ENCODE measurements at regions not wholly inside any gene's neighbourhood (a gene's known extent, or its start where the extent isn't known, plus 50 kb on each side); places are given as distances from the start of the nearest gene placed in this dataset.

DNA sequence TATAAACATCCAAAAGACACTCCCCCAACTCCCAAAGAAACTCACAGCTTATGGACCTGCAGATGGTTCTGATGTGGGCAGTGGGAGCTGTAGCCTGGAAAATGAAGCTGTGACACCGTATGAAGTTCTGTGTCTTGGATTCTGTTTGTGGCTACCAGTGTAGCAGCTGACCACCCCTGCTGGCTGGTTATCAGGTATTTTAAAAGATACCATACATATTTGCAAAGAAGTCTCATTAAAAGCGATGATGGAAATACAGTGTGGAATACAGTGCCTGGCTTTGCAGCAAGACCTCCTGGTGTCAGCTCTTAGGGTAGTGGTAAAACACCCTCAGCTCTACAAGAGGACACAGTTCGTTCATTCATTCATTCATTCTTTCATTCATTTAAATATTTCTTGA lies 194.3 kb upstream of the PRKCQ start:
- no peak for DNase-seq (ENCODE audit: low read depth)

GRCh38 chr10:6771331-6771730 lies 191.3 kb upstream of the PRKCQ start:
- DNase-seq (ENCODE audit: low read depth), result no peak

DNA sequence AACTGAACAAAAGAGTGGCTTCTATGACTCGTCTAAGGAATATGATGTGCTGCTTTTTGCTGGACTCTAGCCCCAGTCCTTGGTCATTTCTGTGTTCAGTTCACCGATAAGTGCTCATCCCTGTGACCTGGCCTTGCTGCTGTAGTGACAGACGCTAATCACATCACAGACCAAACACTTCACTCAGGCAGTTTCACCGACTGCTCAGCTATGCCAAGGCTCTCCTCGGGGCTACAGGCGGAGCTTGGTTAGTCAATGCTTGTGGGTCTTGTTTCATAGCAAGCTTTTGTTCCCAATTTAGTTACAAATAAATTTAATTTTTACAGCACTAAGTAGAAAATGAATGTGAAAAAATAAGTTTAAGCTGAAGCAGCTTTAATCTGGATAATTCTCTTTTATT lies 190.8 kb upstream of the PRKCQ start:
- peak; percentile 10 for DNase-seq (ENCODE audit: low read depth)

DNA sequence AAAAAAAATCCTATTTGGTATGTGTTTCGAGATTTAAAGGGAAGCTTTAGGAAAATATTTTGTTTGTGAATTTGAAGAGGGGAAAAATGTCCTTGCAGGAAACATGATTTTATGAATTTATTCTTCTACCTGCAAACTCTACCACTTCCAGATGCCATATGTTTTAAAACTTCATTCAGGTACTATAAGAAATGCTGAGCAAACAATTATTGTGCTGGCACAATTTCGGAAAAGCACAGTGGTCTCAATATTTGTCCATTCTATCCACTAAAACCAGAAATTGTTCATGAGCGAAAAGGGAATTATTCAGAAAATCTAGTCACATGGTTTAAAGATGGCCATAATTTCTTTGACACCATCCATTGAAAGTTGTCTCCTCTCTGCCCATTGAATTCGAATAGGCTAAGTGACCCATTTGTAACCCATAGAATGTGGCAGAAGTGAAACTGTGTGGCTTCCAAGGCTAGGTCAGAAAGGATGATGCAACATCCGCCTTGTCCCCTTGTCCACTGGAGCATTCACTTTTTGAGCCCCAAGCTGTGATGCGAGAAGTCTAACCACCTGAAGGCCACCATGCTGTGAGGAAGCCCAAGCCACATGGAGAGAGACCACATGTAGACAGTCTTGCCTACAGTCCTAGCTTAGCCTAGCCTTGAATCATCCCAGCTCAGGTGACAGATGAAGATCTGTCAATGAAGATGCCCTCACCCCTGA lies 189.8 kb upstream of the PRKCQ start:
- DNase-seq (ENCODE audit: low read depth), result no peak

DNA sequence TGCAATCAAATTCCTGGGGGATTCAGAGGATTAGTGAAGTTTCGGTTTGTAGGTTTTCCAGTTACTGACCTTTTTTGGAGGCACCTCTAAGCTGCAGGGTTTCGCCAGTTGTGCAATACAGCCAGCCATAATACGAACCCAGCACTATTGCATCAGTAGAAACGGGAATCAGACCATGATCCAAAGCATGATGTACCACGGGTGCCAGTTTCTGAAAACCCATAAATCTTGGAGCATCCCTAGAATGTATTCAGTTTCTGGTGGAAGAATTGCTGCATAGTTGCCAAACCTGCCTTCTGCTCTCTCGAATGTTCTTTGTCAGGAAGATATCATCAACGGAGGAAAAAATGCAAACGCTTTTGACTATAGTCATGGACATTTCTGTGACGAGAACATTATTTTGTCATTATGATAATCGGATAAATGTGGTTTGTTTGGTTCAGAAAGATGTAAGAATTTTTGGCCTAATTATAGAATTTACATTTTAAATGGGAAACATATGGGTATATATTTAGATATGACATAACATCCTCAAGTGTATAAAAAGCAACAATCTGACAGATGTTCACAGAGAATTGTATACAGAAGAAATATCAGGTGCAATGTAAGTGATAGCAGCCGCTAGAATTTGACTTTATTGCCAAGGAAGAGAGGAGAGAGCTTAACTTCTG lies 186.2 kb upstream of the PRKCQ start:
- no peak for DNase-seq (ENCODE audit: low read depth)

DNA sequence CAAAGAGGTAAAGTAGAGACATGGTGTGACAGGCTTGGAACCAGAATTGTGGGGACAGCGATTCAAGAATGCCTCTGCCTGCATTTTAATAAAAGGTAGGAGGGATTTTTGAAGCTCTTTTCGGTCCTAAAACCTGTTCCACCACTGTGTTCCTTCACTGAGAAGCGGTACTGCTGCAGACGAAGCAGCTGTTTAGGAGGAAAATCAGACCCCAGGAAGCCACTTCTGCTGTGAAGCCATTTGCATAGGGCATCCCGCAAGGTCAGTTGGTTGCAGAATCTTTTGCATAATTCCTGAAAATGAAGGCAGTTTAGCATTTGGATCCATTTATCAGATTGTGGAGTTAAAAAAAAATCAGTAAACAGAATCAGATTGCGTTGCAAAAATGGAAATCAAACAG lies 183.3 kb upstream of the PRKCQ start:
- no peak for DNase-seq (ENCODE audit: low read depth)

DNA sequence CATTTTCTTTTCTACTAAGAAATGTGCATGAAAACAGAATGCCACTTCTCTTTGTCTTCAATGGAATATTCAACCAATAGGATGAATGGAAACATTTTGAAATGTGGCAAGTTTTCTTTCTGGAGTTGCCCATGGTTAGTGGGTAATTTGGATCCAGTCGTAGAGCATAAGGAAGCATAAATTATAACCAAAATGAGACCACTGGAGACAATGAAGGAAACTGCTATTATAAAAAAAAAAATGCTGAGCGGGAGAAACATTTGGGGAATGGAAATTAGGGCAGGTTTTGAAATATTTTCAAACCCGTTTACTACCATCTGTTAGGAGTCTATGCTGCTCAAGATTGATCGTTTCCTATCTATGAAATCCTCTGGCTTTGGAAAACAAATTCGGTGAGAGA lies 182.9 kb upstream of the PRKCQ start:
- no peak for DNase-seq (ENCODE audit: low read depth)

- DNase-seq (ENCODE audit: low read depth), result no peak
Measured at GRCh38 chr10:6759961-6760360, 179.9 kb upstream of the PRKCQ start.

DNA sequence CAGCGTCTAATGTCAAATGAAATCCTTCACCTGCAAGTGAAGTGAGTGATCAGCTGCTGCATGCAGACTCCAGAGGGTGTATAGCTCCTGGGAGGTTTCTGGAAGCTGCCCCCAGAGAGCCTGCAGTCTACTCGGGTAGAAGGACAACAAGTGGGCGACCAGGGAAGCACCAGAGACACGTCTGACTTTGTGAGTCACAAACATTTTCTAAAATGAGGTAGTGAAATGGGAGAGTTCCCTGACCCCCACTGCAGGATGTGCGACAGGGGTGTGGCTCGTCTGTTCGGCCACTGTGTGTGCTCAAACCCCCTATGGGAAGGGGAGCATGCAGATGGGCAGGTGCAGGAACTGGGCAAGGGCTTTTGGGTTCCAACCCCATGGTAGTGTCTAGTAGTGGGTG lies 177.1 kb upstream of the PRKCQ start:
- no peak for DNase-seq (ENCODE audit: low read depth)

- no peak for DNase-seq (ENCODE audit: low read depth)
Measured at GRCh38 chr10:6756716-6757115, 176.6 kb upstream of the PRKCQ start.

- DNase-seq (ENCODE audit: low read depth), result peak; percentile 53
Measured at GRCh38 chr10:6755781-6756460, 175.8 kb upstream of the PRKCQ start.

DNA sequence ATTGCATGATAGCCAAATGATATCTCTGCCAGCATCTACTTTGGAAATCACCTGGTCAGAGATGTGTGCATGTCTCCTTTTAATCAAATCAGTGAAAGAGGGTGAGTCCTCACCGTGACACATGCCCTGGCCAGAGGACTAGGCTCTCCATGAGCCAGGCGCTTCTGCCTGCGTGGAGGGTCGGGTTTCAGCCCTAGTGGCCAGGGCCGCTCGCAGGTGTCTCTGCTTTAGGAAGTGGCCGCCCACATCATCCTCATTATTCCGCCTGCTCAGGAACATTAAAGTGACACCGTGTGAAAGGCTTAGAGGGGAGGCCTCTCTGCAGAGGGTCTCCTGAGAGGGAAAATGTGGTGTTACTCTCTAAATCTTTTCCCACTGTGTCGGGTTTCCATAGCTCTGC lies 173.6 kb upstream of the PRKCQ start:
- DNase-seq (ENCODE audit: low read depth), result no peak

- no peak for DNase-seq (ENCODE audit: low read depth)
Measured at GRCh38 chr10:6751363-6751762, 171.3 kb upstream of the PRKCQ start.

GRCh38 chr10:6748981-6749635 lies 169.0 kb upstream of the PRKCQ start:
- DNase-seq (ENCODE audit: low read depth), result peak; percentile 65

- no peak for DNase-seq (ENCODE audit: low read depth)
Measured at GRCh38 chr10:6748029-6748428, 168.0 kb upstream of the PRKCQ start.

DNA sequence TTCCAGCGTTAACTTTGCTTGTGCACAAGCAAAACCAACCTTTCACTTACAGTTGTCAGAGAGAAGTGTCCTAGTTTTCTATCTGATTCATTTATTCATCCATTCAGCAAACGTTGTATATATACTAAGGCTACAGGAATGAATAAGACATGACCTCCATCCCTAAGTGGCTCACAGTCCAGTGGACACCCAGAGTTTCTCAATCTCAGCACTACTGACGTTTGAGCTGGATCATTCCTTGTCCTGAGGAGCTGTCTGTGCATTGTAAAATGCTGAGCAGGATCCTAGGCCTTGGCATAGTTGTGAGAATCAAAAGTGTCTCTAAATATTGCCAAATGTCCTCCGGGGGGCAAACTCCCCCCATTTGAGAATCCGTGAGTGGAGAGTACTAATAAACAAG lies 166.7 kb upstream of the PRKCQ start:
- no peak for DNase-seq (ENCODE audit: low read depth)

DNA sequence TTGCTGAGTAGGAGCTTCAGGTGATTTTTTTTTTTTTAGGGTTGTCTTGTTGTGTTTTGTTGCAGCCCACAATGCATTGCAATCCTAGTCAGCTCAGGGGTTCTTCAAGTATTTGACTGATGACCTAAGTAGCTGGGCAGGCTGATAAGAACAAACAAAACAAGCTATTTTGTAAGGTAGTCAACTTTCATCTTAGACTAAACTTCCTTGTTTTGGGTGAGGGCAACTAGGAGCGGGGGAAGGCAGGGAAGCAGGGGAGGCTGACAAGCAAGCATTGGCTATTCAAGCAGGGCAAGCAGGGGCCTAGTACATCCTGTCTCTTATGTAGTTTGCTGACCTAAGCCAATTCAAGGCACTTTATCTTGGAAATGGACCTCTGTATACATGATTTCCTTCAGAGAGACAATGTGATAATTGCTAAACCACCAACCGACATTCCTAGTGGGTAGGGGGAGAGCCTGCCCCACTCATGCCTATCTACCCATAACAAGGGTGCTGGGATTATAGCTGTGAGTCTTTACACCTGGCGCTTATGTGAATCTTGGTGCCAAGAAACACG lies 163.3 kb upstream of the PRKCQ start:
- DNase-seq (ENCODE audit: low read depth), result no peak

- no peak for DNase-seq (ENCODE audit: low read depth)
Measured at GRCh38 chr10:6741541-6741941, 161.5 kb upstream of the PRKCQ start.

DNA sequence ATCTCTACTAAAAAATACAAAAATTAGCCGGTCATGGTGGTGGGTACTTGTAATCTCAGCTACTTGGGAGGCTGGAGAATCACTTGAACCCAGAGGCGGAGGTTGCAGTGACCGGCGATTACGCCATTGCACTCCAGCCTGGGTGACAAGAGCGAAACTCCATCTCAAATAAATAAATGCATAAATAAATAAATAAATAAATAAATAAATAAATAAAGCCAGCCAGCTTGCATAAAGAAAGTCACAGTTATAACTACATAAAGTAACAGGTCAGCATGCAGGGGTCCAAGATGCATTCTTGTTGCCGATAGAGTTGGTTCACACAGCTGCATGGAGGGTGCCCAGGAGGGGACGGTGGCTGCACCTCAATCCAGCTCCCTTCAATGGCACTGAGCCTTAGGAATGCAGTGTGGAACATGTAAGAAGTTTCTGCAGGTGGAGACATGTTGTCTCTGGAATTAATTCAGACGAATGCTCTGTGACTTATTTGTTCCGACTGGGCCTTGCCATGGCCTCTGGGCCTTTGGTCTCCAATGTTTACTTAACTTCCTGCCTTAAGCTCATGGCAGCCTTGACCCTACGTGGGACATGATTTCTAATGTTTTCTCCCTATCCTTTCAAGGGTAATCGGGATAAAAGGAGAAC lies 159.6 kb upstream of the PRKCQ start:
- DNase-seq (ENCODE audit: low read depth), result no peak

DNA sequence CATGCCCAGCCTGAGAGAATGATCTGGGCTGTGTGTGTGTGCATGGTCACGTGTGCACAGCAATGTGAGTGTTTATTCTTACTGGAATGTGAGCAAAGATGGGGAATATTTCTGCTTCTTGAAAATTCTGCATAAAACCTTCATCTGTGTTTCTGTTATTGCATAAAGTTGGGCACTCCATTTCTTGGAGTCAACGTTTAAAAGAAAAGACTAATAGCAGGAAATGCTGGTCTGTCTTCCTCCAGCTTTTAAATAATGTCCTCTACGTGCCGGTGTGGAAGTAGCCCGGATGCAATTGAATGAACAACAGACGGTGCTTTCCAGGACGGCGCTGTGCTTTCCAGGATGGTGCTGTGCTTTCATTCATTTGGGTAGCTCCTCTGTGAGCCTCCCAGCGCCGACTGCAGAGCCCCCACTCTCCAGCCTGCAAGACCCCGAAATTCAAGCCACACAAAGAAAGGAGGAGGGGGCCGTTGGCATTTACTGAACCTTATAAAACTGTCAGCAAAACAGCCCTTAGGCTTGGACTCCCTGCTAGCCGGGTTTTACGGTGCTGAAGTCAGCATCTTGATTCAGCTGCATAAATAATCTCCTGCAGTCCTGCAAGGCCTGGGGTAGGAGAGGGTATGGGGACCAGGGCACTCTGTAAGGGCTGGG lies 158.2 kb upstream of the PRKCQ start:
- peak; percentile 27 for DNase-seq (ENCODE audit: low read depth)

DNA sequence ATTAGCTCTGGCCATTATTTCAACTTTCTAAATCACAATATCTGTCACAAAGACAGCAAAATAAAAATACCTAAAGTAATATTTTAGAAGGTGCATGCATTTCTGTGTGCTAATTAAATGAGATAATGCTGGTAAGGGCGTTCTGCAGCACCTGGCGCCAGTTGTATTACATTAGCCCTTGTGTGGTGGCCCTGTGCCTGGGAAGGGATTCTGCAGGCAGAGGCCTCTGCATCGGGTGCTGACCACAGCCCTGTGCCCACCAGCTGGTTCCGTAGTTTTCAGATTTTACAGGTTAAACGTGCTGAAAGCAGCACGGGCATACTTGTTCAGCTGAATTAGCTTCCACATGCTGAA lies 157.7 kb upstream of the PRKCQ start:
- no peak for DNase-seq (ENCODE audit: low read depth)
